Keratinocyte (primary cell): ENCODE measurements at regions not wholly inside any gene's neighbourhood (a gene's known extent, or its start where the extent isn't known, plus 50 kb on each side); places are given as distances from the start of the nearest gene placed in this dataset.

Experiments used
- DNase-seq: peaks from one replicate; pipeline ENCODE4 v3.0.0-alpha.2; 2011; ENCODE audit warnings: low read depth, missing footprints, low spot score
- FAIRE-seq: peaks from 2 replicates; lab custom pipeline; 2011; peaks lifted over from hg19 to GRCh38; lab: Jason Lieb, UNC
- H2AFZ ChIP-seq: 2 replicates; pipeline ENCODE4 v1.6.0; 2012; ENCODE audit warnings: low read length, control low read depth, inconsistent platforms; ENCODE audit not compliant: control insufficient read depth
- H3K27ac ChIP-seq: 2 replicates; pipeline ENCODE4 v1.5.1; 2011; ENCODE audit warnings: low read length; ENCODE audit not compliant: control insufficient read depth, insufficient read depth
- H3K27me3 ChIP-seq: 3 replicates; pipeline ENCODE4 v1.6.0; 2011; ENCODE audit warnings: low read length; ENCODE audit not compliant: control insufficient read depth, insufficient read depth; ENCODE audit errors: extremely low read depth
- H3K36me3 ChIP-seq, 2 experiments: 2 replicates in 1 of 2; 3 replicates in 1 of 2; pipeline ENCODE4 v1.5.1; 2011; ENCODE audit warnings: low read length in 2 of 2, mild to moderate bottlenecking in 1 of 2; ENCODE audit not compliant: control insufficient read depth in 2 of 2, insufficient read depth in 2 of 2; ENCODE audit errors: extremely low read depth in 1 of 2
- H3K4me1 ChIP-seq: 3 replicates; pipeline ENCODE4 v1.5.1; 2011; ENCODE audit warnings: low read length; ENCODE audit not compliant: control insufficient read depth, insufficient read depth; ENCODE audit errors: extremely low read depth
- H3K4me2 ChIP-seq: 3 replicates; pipeline ENCODE4 v1.6.0; 2011; ENCODE audit warnings: low read depth, low read length; ENCODE audit not compliant: control insufficient read depth, insufficient read depth; ENCODE audit errors: extremely low read depth
- H3K4me3 ChIP-seq, 3 experiments: fragments of 200-600 bp in 1 of 3; sonication (generic) in 1 of 3; 2 replicates in 2 of 3; 3 replicates in 1 of 3; pipeline ENCODE4 v1.5.1; 2011 to 2016; ENCODE audit warnings: low read length in 3 of 3, mild to moderate bottlenecking in 3 of 3, control low read depth in 2 of 3, inconsistent platforms in 1 of 3, low read depth in 1 of 3, mixed read lengths in 1 of 3, mixed run types in 1 of 3, moderate library complexity in 1 of 3; ENCODE audit not compliant: control insufficient read depth in 2 of 3, insufficient read depth in 2 of 3; ENCODE audit errors: extremely low read depth in 1 of 3
- H3K79me2 ChIP-seq: 2 replicates; pipeline ENCODE4 v1.6.0; 2012; ENCODE audit warnings: low read length; ENCODE audit not compliant: control insufficient read depth, insufficient read depth
- H3K9ac ChIP-seq: 3 replicates; pipeline ENCODE4 v1.6.0; 2011; ENCODE audit warnings: low read length; ENCODE audit not compliant: control insufficient read depth, insufficient read depth; ENCODE audit errors: extremely low read depth
- H3K9me1 ChIP-seq: 3 replicates; pipeline ENCODE4 v1.6.0; 2011; ENCODE audit warnings: low read length; ENCODE audit not compliant: control insufficient read depth, insufficient read depth; ENCODE audit errors: extremely low read depth
- H3K9me3 ChIP-seq: 2 replicates; pipeline ENCODE4 v1.5.1; 2012; ENCODE audit warnings: low read depth, low read length; ENCODE audit not compliant: control insufficient read depth
- H4K20me1 ChIP-seq: 3 replicates; pipeline ENCODE4 v1.6.0; 2011; ENCODE audit warnings: low read length; ENCODE audit not compliant: control insufficient read depth, insufficient read depth; ENCODE audit errors: extremely low read depth
- EZH2 ChIP-seq: IDR thresholded peaks from one replicate; pipeline ENCODE4 v1.6.1; 2012; ENCODE audit warnings: inconsistent platforms, mild to moderate bottlenecking, low read length, moderate library complexity
- dilution Hi-C: fragments of 300-500 bp; cut with MboI; formaldehyde crosslinking; loops from one replicate; pipeline ENCODE4 v1.7.0; 2020; ENCODE audit warnings: low sequenced_read_pairs; ENCODE audit not compliant: extremely low pct_ligation_motif_present
- TF ChIP-seq, protein P1 (sequence below), 3 experiments: IDR thresholded peaks in 1 of 3; conservative IDR thresholded peaks in 1 of 3; optimal IDR thresholded peaks in 1 of 3; 2 replicates in 2 of 3; 3 replicates in 1 of 3; pipeline versions ENCODE3 to v1.5.1; 2011; ENCODE audit warnings: low read length in 3 of 3, mild to moderate bottlenecking in 3 of 3, moderate library complexity in 2 of 3, control low read depth in 1 of 3, inconsistent platforms in 1 of 3; ENCODE audit not compliant: insufficient read depth in 2 of 3; ENCODE audit errors: extremely low read depth in 1 of 3

- H3K9me1 ChIP-seq, result no peaks in the 10 kb centered on the region
- dilution Hi-C loops, result no loop called here
- H2AFZ ChIP-seq, result no peak overlapping the region
- no peak overlapping the region for H3K27ac ChIP-seq
- no peaks in the 10 kb centered on the region for H3K9me3 ChIP-seq
- no peaks in the 10 kb centered on the region for H3K4me1 ChIP-seq
- no peaks in the 10 kb centered on the region for H3K36me3 ChIP-seq
- no peak overlapping the region for H3K4me2 ChIP-seq
- H3K4me3 ChIP-seq, result no peak overlapping the region
- FAIRE-seq, result peak; percentile 85
- DNase-seq, result peak; percentile 17
- H3K9ac ChIP-seq, result no peak overlapping the region
- no peaks in the 10 kb centered on the region for H3K27me3 ChIP-seq
- TF ChIP-seq EZH2, result no peak
- TF ChIP-seq, protein P1, sequence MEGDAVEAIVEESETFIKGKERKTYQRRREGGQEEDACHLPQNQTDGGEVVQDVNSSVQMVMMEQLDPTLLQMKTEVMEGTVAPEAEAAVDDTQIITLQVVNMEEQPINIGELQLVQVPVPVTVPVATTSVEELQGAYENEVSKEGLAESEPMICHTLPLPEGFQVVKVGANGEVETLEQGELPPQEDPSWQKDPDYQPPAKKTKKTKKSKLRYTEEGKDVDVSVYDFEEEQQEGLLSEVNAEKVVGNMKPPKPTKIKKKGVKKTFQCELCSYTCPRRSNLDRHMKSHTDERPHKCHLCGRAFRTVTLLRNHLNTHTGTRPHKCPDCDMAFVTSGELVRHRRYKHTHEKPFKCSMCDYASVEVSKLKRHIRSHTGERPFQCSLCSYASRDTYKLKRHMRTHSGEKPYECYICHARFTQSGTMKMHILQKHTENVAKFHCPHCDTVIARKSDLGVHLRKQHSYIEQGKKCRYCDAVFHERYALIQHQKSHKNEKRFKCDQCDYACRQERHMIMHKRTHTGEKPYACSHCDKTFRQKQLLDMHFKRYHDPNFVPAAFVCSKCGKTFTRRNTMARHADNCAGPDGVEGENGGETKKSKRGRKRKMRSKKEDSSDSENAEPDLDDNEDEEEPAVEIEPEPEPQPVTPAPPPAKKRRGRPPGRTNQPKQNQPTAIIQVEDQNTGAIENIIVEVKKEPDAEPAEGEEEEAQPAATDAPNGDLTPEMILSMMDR (optimal IDR thresholded peaks at IDR 0.05 in 1 of 3, IDR thresholded peaks at IDR 0.05 in 1 of 3, conservative IDR thresholded peaks at IDR 0.05 in 1 of 3; ENCODE audit: extremely low read depth in 1 of 3, insufficient read depth in 2 of 3, low read length in 3 of 3), result peak; percentile 53 to 69 (median 64)
- no peaks in the 10 kb centered on the region for H3K79me2 ChIP-seq
- H4K20me1 ChIP-seq, result no peaks in the 10 kb centered on the region
Measured at GRCh38 chr5:82641331-82642003, 363.3 kb upstream of the RPS23 start.

DNA sequence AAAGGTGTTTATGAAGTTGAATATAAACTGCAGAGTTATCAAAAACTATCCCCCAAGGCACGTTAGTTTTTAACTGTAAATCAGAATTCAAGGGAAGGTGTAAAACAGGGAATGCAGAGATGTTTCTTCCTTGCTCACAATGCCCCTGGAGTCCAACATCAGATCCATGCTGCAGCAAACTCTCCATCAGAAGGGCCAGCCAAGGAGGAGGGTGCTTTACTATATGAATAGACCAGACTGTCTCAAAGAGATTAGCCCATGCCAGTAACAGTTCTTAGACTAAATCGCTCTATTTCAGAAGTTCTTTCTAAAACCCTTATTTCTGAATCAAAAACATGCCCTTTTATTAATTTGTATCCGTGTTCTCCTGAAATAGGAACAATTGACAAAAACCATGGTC lies 362.8 kb upstream of the RPS23 start:
- no peaks in the 10 kb centered on the region for H3K27me3 ChIP-seq
- no peaks in the 10 kb centered on the region for H3K36me3 ChIP-seq
- no peak overlapping the region for H2AFZ ChIP-seq
- no peak overlapping the region for H3K27ac ChIP-seq
- H3K4me2 ChIP-seq, result no peak overlapping the region
- TF ChIP-seq EZH2, result no peak
- TF ChIP-seq, protein P1 (optimal IDR thresholded peaks at IDR 0.05 in 1 of 3, IDR thresholded peaks at IDR 0.05 in 1 of 3, conservative IDR thresholded peaks at IDR 0.05 in 1 of 3; ENCODE audit: extremely low read depth in 1 of 3, insufficient read depth in 2 of 3, low read length in 3 of 3), result no peak
- no peaks in the 10 kb centered on the region for H3K9me1 ChIP-seq
- no peaks in the 10 kb centered on the region for H3K9me3 ChIP-seq
- H3K9ac ChIP-seq, result no peak overlapping the region
- H3K4me1 ChIP-seq, result peaks cover under 1% of the 10 kb centered on the region
- dilution Hi-C loops, result no loop called here
- H3K79me2 ChIP-seq, result no peaks in the 10 kb centered on the region
- H3K4me3 ChIP-seq, result no peak overlapping the region
- FAIRE-seq (no peak), DNase-seq (no peak)
- H4K20me1 ChIP-seq, result no peaks in the 10 kb centered on the region
